Fibroblast of skin of scalp (primary cell): ENCODE measurements at regions not wholly inside any gene's neighbourhood (a gene's known extent, or its start where the extent isn't known, plus 50 kb on each side); places are given as distances from the start of the nearest gene placed in this dataset.

Experiments used
- DNase-seq: peaks from one replicate; pipeline ENCODE4 v3.0.0-alpha.2; 2013

GRCh38 chr6:30396833-30397479 is 52.0 kb downstream of the RPP21 start:
- peak; percentile 70 for DNase-seq

DNA sequence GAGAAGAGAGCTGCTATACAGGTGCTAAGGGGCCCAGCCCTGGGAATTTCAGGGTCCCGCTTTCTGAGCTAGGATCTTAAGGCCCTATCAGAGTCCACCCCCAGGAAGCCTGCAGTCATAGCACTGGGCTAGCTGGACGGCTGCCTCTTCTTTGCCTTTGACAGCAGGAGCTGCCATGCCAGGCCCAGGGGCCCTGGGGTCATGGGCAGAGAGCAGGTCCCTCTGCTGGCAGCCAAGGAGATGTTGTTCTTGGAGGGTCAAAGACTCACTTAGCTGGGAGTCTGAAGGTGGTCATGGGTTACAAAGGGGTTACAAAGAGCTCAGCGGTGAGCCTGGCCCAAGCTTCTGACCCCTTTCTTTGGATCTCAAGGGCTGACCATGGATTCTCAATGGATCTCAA is 52.7 kb downstream of the RPP21 start:
- DNase-seq: no peak

DNA sequence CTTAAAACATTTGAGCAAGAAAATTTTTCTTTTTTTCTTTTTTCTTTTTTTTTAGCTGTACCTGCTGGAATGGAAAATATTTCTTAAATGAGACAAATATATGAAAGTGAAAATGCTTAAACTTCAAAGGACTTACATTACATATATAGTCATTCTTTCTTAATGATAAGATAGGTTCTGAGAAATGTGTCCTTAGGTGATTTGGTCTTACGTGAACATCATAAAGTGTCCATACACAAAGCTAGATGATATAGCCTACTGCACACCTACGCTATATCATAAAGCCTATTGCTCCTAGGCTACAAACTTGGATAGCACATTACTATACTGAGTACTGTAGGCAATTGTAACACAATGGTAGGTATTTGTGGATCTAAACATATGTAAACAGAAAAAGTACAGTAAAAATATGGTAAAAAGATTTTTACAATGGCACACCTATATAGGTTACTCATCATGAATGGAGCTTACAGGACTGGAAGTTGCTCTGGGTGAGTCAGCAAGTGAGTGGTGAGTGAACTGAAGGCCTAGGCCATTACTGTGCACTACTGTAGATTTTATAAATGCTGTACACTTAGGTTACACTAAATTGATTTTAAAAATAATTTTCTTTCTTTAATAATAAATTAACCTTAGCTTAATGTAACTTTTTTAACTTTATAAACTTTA is 54.6 kb downstream of the RPP21 start:
- no peak for DNase-seq

DNA sequence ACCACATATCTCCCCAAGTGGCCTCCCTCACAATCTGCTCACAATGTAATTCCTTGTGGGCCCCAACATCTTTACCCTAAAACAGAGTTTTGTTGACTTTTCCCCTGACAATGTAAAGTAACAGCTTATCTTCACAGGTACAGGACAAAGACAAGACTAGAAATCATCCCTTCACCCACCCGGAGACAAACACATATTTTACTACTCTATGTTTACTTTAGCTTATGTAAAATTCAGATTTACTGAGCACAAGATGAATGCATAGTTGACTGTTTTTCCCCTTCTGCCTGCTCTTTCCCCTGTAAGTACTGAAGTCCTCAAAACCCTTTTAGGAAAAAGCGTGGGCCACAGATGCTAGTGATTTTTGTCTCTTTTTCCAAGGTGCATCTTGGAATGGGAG is 61.0 kb downstream of the RPP21 start:
- DNase-seq: no peak

DNA sequence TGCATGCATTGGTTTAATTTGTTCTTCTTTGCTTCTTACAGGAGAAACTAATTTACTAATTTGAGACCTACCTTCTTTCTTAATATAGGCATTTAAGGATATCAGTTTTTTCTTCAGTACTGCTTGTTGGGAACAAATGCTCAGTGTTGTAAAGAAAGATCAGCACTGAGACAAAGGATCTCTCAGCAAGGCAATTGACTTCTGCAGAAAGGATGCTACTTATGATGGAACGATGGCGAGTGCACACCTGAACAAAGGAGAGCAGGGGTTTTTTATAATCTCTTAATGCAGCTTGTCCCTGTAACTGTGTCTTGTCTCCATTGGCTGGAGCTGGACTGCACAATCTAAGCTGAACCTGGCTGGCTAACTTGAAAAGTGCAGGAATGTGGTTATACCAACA is 64.2 kb downstream of the RPP21 start:
- no peak for DNase-seq

DNA sequence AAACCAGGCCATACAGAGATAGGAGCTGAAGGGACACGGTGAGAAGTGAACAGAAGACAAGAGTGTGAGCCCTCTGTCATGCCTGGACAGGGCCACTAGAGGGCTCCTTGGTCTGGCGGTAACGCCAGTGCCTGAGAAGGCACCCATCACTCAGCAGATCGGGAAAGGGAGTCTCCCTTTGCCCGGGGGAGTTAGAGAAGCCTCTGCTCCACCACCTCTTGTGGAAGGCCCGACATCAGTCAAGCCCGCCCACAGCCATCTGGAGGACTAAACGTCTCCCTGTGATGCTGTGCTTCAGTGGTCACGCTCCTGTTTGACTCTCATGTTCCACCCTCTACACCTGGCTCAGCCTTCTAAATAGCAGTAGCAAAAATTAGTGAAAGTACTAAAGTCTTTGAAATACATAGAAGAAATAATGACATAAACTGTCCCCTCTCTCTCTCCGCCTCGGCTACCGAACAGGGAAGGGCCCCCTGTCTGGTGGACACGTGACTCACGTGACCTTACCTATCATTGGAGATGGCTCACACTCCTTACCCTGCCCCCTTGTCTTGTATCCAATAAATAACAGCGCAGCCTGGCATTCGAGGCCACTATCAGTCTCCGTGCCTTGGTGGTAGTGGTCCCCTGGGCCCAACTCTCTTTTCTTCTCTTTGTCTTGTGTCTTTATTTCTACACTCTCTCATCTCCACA is 66.7 kb downstream of the RPP21 start:
- peak; percentile 54 for DNase-seq

GRCh38 chr6:30418448-30418847 is 70.9 kb upstream of the HLA-E start:
- DNase-seq: no peak

DNA sequence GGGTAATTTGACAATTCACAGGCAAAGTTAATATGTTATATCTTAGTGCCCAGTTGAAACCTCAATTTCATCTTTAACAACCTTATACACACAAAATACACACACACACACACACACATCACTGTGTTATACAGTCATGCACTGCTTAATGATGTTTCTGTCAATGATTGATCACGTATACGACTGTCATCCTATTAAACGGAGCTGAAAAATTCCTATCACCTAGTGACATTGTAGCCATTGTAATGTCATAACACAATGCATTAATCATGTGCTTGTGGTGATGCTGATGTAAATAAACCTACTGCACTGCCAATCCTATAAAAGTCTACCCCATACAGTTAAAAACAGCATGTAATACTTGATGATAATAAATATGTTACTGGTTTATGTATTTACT is 64.8 kb upstream of the HLA-E start:
- no peak for DNase-seq
